ENCODE measurements at regions not wholly inside any gene's neighbourhood (a gene's known extent, or its start where the extent isn't known, plus 50 kb on each side); places are given as distances from the start of the nearest gene placed in this dataset.

GRCh38 chr5:5986492-5987178 is 391.7 kb downstream of the MED10 start:
- DNase-seq (ENCODE audit: low read depth in 2 of 2), result no peak
- no peak overlapping the region for H3K4me2 ChIP-seq (ENCODE audit: extremely low read depth, insufficient read depth, low read length)
- no peak overlapping the region for H2AFZ ChIP-seq (ENCODE audit: low read length)
- H3K79me2 ChIP-seq (ENCODE audit: control insufficient read depth, insufficient read depth, low read length), result no peaks in the 10 kb centered on the region
- no peak overlapping the region for H3K27ac ChIP-seq (ENCODE audit: insufficient read depth, low read length)
- H3K9me3 ChIP-seq (ENCODE audit: control insufficient read depth, insufficient read depth, low read depth, low read length), result no peaks in the 10 kb centered on the region
- no peaks in the 10 kb centered on the region for H4K20me1 ChIP-seq (ENCODE audit: control insufficient read depth, extremely low read depth, insufficient read depth, low read length)
- H3K4me3 ChIP-seq (replicated peaks in 1 of 4; ENCODE audit: control extremely low read depth in 1 of 4, insufficient read depth in 1 of 4, low read depth in 3 of 4, low read length in 4 of 4), result no peak overlapping the region
- H3K27me3 ChIP-seq (ENCODE audit: control insufficient read depth, insufficient read depth, low read length), result no peaks in the 10 kb centered on the region
- no peaks in the 10 kb centered on the region for H3K36me3 ChIP-seq (ENCODE audit: control insufficient read depth, insufficient read depth, low read length)
- TF ChIP-seq EZH2 (IDR thresholded peaks at IDR 0.05; ENCODE audit: low read length, missing control alignments), result no peak
- TF ChIP-seq, protein P1, sequence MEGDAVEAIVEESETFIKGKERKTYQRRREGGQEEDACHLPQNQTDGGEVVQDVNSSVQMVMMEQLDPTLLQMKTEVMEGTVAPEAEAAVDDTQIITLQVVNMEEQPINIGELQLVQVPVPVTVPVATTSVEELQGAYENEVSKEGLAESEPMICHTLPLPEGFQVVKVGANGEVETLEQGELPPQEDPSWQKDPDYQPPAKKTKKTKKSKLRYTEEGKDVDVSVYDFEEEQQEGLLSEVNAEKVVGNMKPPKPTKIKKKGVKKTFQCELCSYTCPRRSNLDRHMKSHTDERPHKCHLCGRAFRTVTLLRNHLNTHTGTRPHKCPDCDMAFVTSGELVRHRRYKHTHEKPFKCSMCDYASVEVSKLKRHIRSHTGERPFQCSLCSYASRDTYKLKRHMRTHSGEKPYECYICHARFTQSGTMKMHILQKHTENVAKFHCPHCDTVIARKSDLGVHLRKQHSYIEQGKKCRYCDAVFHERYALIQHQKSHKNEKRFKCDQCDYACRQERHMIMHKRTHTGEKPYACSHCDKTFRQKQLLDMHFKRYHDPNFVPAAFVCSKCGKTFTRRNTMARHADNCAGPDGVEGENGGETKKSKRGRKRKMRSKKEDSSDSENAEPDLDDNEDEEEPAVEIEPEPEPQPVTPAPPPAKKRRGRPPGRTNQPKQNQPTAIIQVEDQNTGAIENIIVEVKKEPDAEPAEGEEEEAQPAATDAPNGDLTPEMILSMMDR (conservative IDR thresholded peaks at IDR 0.05 in 1 of 2, IDR thresholded peaks at IDR 0.05 in 1 of 2; ENCODE audit: low read depth in 1 of 2, low read length in 2 of 2), result no peak
- no peaks in the 10 kb centered on the region for H3K4me1 ChIP-seq (ENCODE audit: control insufficient read depth, extremely low read depth, insufficient read depth, low read length)
- no peak overlapping the region for H3K9ac ChIP-seq (ENCODE audit: insufficient read depth, low read length)

GRCh38 chr5:5985332-5985731 is 393.0 kb downstream of the MED10 start:
- H3K9ac ChIP-seq (ENCODE audit: insufficient read depth, low read length), result no peak overlapping the region
- no peak for TF ChIP-seq EZH2 (IDR thresholded peaks at IDR 0.05; ENCODE audit: low read length, missing control alignments)
- TF ChIP-seq, protein P1 (conservative IDR thresholded peaks at IDR 0.05 in 1 of 2, IDR thresholded peaks at IDR 0.05 in 1 of 2; ENCODE audit: low read depth in 1 of 2, low read length in 2 of 2), result no peak
- no peak overlapping the region for H3K27ac ChIP-seq (ENCODE audit: insufficient read depth, low read length)
- no peaks in the 10 kb centered on the region for H4K20me1 ChIP-seq (ENCODE audit: control insufficient read depth, extremely low read depth, insufficient read depth, low read length)
- H3K4me1 ChIP-seq (ENCODE audit: control insufficient read depth, extremely low read depth, insufficient read depth, low read length), result no peaks in the 10 kb centered on the region
- no peak overlapping the region for H2AFZ ChIP-seq (ENCODE audit: low read length)
- H3K27me3 ChIP-seq (ENCODE audit: control insufficient read depth, insufficient read depth, low read length), result no peaks in the 10 kb centered on the region
- H3K4me3 ChIP-seq (replicated peaks in 1 of 4; ENCODE audit: control extremely low read depth in 1 of 4, insufficient read depth in 1 of 4, low read depth in 3 of 4, low read length in 4 of 4), result no peak overlapping the region
- H3K9me3 ChIP-seq (ENCODE audit: control insufficient read depth, insufficient read depth, low read depth, low read length), result no peaks in the 10 kb centered on the region
- H3K36me3 ChIP-seq (ENCODE audit: control insufficient read depth, insufficient read depth, low read length), result no peaks in the 10 kb centered on the region
- no peaks in the 10 kb centered on the region for H3K79me2 ChIP-seq (ENCODE audit: control insufficient read depth, insufficient read depth, low read length)
- no peak for DNase-seq (ENCODE audit: low read depth in 2 of 2)
- H3K4me2 ChIP-seq (ENCODE audit: extremely low read depth, insufficient read depth, low read length), result no peak overlapping the region

DNA sequence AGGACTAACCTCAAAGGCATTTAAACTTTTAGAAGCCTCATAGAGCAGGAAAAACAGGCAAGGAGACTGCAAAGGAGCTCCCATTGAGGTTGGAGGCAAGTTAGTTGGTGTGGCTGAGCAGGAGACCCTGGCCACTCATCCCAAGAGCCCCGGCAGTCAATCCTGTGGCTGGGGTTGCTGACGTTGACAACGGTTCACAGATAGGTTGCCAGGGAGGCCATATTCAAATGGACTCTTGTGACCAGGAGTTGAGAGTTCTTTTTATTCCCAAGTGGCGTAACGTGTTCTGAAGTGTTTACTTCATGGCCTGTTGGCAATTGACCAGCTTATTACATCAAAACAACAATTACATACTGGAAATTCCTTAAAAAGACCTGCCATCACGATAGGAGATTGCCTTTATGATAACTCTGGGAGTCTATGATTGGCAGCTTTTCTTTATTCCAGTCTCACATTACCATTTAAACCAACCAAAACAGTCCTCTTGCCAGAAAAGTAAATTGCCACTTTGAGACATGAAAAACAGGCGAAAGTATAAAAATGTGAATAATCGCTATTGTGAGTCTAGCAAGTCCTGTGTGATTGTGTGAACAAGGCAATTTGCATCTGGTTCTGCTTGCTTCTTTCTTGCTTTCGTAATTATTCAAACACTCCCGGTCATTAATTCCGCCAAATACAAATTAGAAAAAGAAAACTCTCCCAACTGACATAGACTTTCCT is 394.9 kb downstream of the MED10 start:
- TF ChIP-seq EZH2 (IDR thresholded peaks at IDR 0.05; ENCODE audit: low read length, missing control alignments), result no peak
- TF ChIP-seq, protein P1 (conservative IDR thresholded peaks at IDR 0.05 in 1 of 2, IDR thresholded peaks at IDR 0.05 in 1 of 2; ENCODE audit: low read depth in 1 of 2, low read length in 2 of 2), result no peak
- Histone ChIP-seq H3K36me3 (ENCODE audit: control insufficient read depth, insufficient read depth, low read length) (no peaks in the 10 kb centered on the region), H3K9ac (ENCODE audit: insufficient read depth, low read length) (no peak overlapping the region), H3K4me3 (replicated peaks in 1 of 4; ENCODE audit: control extremely low read depth in 1 of 4, insufficient read depth in 1 of 4, low read depth in 3 of 4, low read length in 4 of 4) (no peak overlapping the region), H3K27me3 (ENCODE audit: control insufficient read depth, insufficient read depth, low read length) (no peaks in the 10 kb centered on the region), H3K27ac (ENCODE audit: insufficient read depth, low read length) (no peak overlapping the region), H3K4me1 (ENCODE audit: control insufficient read depth, extremely low read depth, insufficient read depth, low read length) (no peaks in the 10 kb centered on the region), H2AFZ (ENCODE audit: low read length) (no peak overlapping the region), H3K79me2 (ENCODE audit: control insufficient read depth, insufficient read depth, low read length) (no peaks in the 10 kb centered on the region), H3K4me2 (ENCODE audit: extremely low read depth, insufficient read depth, low read length) (no peak overlapping the region), H4K20me1 (ENCODE audit: control insufficient read depth, extremely low read depth, insufficient read depth, low read length) (no peaks in the 10 kb centered on the region), H3K9me3 (ENCODE audit: control insufficient read depth, insufficient read depth, low read depth, low read length) (no peaks in the 10 kb centered on the region)
- no peak for DNase-seq (ENCODE audit: low read depth in 2 of 2)

Data from fibroblast of lung (primary cell).